ENCODE measurements at regions not wholly inside any gene's neighbourhood (a gene's known extent, or its start where the extent isn't known, plus 50 kb on each side); places are given as distances from the start of the nearest gene placed in this dataset.

GRCh38 chr15:96390986-96391385 is 60.5 kb downstream of the NR2F2 start:
- BruUV-seq (replicated peaks) = no TSS peak
- Histone ChIP-seq H3K79me2 (ENCODE audit: control insufficient read depth, insufficient read depth, low read length) (no peaks in the 10 kb centered on the region), H3K4me3 (replicated peaks in 1 of 3; ENCODE audit: insufficient read depth in 1 of 3, low read depth in 1 of 3, low read length in 3 of 3) (no peak overlapping the region), H3K36me3 (ENCODE audit: control insufficient read depth in 2 of 2, extremely low read depth in 1 of 2, insufficient read depth in 2 of 2, low read length in 2 of 2) (no peaks in the 10 kb centered on the region), H3K9me1 (replicated peaks; ENCODE audit: control insufficient read depth, extremely low read depth, insufficient read depth, low read length) (no peaks in the 10 kb centered on the region), H3K9ac (replicated peaks; ENCODE audit: extremely low read depth, insufficient read depth, low read length) (no peak overlapping the region), H3K27ac (ENCODE audit: insufficient read depth, low read depth, low read length) (no peak overlapping the region), H2AFZ (ENCODE audit: low read depth, low read length) (no peak overlapping the region), H3K9me3 (replicated peaks; ENCODE audit: control insufficient read depth, insufficient read depth, low read length) (no peaks in the 10 kb centered on the region), H4K20me1 (replicated peaks; ENCODE audit: control insufficient read depth, extremely low read depth, insufficient read depth, low read length) (no peaks in the 10 kb centered on the region), H3K4me1 (ENCODE audit: control insufficient read depth, extremely low read depth, insufficient read depth, low read length) (no peaks in the 10 kb centered on the region), H3K27me3 (ENCODE audit: control insufficient read depth in 2 of 2, insufficient read depth in 2 of 2, low read length in 2 of 2) (no peaks in the 10 kb centered on the region), H3K4me2 (ENCODE audit: insufficient read depth, low read length) (no peak overlapping the region)
- DNase-seq (ENCODE audit: low read depth, low spot score) (no peak), FAIRE-seq (no peak)
- CTCF ChIA-PET = no interaction called here
- dilution Hi-C loops (cut with MboI; ENCODE audit: extremely low pct_ligation_motif_present, low sequenced_read_pairs) = no loop called here
- intact Hi-C loops (cut with micrococcal nuclease) = no loop called here
- TF ChIP-seq JUN (IDR thresholded peaks at IDR 0.05; ENCODE audit: borderline replicate concordance, insufficient read depth, insufficient read length, low read depth) (no peak), GATA2 (IDR thresholded peaks at IDR 0.05; ENCODE audit: insufficient read depth, insufficient read length, low read depth, low read length) (no peak), POLR2AphosphoS5 (IDR thresholded peaks at IDR 0.05; ENCODE audit: insufficient read depth, low read depth, low read length) (no peak), POLR2A (IDR thresholded peaks at IDR 0.05; ENCODE audit: low read depth, low read length) (no peak), CTCF (IDR thresholded peaks at IDR 0.05; ENCODE audit: extremely low read depth in 1 of 2, insufficient read depth in 1 of 2, low read depth in 1 of 2, low read length in 2 of 2) (no peak)
- POLR2A ChIA-PET = no interaction called here

GRCh38 chr15:96392380-96393208 is 62.1 kb downstream of the NR2F2 start:
- FAIRE-seq (no peak), DNase-seq (ENCODE audit: low read depth, low spot score) (no peak)
- Histone ChIP-seq H3K9me3 (replicated peaks; ENCODE audit: control insufficient read depth, insufficient read depth, low read length) (no peaks in the 10 kb centered on the region), H3K9ac (replicated peaks; ENCODE audit: extremely low read depth, insufficient read depth, low read length) (no peak overlapping the region), H3K4me1 (ENCODE audit: control insufficient read depth, extremely low read depth, insufficient read depth, low read length) (no peaks in the 10 kb centered on the region), H4K20me1 (replicated peaks; ENCODE audit: control insufficient read depth, extremely low read depth, insufficient read depth, low read length) (no peaks in the 10 kb centered on the region), H3K27me3 (ENCODE audit: control insufficient read depth in 2 of 2, insufficient read depth in 2 of 2, low read length in 2 of 2) (no peaks in the 10 kb centered on the region), H3K36me3 (ENCODE audit: control insufficient read depth in 2 of 2, extremely low read depth in 1 of 2, insufficient read depth in 2 of 2, low read length in 2 of 2) (no peaks in the 10 kb centered on the region), H3K9me1 (replicated peaks; ENCODE audit: control insufficient read depth, extremely low read depth, insufficient read depth, low read length) (no peaks in the 10 kb centered on the region), H2AFZ (ENCODE audit: low read depth, low read length) (peak overlapping the region; percentile 35), H3K79me2 (ENCODE audit: control insufficient read depth, insufficient read depth, low read length) (no peaks in the 10 kb centered on the region), H3K4me2 (ENCODE audit: insufficient read depth, low read length) (no peak overlapping the region), H3K4me3 (replicated peaks in 1 of 3; ENCODE audit: insufficient read depth in 1 of 3, low read depth in 1 of 3, low read length in 3 of 3) (no peak overlapping the region), H3K27ac (ENCODE audit: insufficient read depth, low read depth, low read length) (no peak overlapping the region)
- CTCF ChIA-PET = no interaction called here
- intact Hi-C loops (cut with micrococcal nuclease) (no loop called here), dilution Hi-C loops (cut with MboI; ENCODE audit: extremely low pct_ligation_motif_present, low sequenced_read_pairs) (no loop called here)
- TF ChIP-seq CTCF (IDR thresholded peaks at IDR 0.05; ENCODE audit: extremely low read depth in 1 of 2, insufficient read depth in 1 of 2, low read depth in 1 of 2, low read length in 2 of 2) (no peak), GATA2 (IDR thresholded peaks at IDR 0.05; ENCODE audit: insufficient read depth, insufficient read length, low read depth, low read length) (no peak), JUN (IDR thresholded peaks at IDR 0.05; ENCODE audit: borderline replicate concordance, insufficient read depth, insufficient read length, low read depth) (no peak), POLR2A (IDR thresholded peaks at IDR 0.05; ENCODE audit: low read depth, low read length) (no peak), FOS (IDR thresholded peaks at IDR 0.05; ENCODE audit: borderline replicate concordance, insufficient read depth, low read length) (no peak), MAX (IDR thresholded peaks at IDR 0.05; ENCODE audit: insufficient read depth, insufficient read length) (no peak), EZH2 (IDR thresholded peaks at IDR 0.05; ENCODE audit: borderline replicate concordance, low read depth, low read length, severe bottlenecking) (no peak), POLR2AphosphoS5 (IDR thresholded peaks at IDR 0.05; ENCODE audit: insufficient read depth, low read depth, low read length) (no peak)
- BruUV-seq (replicated peaks) = no TSS peak
- POLR2A ChIA-PET = no interaction called here

All from endothelial cell of umbilical vein (primary cell).